ENCODE measurements at regions not wholly inside any gene's neighbourhood (a gene's known extent, or its start where the extent isn't known, plus 50 kb on each side); places are given as distances from the start of the nearest gene placed in this dataset.

DNA sequence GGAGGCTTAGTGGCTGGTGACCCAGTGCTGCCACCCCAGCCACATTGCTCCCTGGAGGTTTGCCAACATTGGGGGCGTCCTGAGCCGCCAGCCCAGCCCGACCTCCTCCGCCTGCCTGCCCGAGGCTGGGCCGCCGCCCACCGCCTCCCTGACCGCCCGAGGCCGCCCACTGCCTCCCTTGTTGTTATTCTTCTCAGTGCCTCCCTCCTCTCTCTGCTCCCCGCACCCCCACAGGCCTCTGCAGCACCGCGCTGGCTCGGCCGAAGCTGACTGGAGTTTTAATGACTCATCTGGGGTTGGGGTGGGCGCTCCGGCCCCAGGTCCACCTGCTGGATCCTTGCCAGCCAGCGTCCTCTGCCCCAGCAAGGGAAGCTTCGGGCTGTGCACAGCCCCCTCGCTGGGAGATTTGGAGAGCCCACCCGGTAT lies 102.5 kb downstream of the RBFOX3 start:
- TF ChIP-seq EP300 (IDR thresholded peaks at IDR 0.05) (no peak), POLR2A (IDR thresholded peaks at IDR 0.05) (no peak)
- TF ChIP-seq, protein P1, sequence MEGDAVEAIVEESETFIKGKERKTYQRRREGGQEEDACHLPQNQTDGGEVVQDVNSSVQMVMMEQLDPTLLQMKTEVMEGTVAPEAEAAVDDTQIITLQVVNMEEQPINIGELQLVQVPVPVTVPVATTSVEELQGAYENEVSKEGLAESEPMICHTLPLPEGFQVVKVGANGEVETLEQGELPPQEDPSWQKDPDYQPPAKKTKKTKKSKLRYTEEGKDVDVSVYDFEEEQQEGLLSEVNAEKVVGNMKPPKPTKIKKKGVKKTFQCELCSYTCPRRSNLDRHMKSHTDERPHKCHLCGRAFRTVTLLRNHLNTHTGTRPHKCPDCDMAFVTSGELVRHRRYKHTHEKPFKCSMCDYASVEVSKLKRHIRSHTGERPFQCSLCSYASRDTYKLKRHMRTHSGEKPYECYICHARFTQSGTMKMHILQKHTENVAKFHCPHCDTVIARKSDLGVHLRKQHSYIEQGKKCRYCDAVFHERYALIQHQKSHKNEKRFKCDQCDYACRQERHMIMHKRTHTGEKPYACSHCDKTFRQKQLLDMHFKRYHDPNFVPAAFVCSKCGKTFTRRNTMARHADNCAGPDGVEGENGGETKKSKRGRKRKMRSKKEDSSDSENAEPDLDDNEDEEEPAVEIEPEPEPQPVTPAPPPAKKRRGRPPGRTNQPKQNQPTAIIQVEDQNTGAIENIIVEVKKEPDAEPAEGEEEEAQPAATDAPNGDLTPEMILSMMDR (IDR thresholded peaks at IDR 0.05), result no peak

All from tibial nerve (tissue), 4 donors.